SIG-M5 (cell line): ENCODE measurements at regions not wholly inside any gene's neighbourhood (a gene's known extent, or its start where the extent isn't known, plus 50 kb on each side); places are given as distances from the start of the nearest gene placed in this dataset.
"Not testable (repeated sequence)": the region's sequence is repeated elsewhere in the genome, so short reads cannot be mapped to it uniquely, and the experiment has no call there.

Experiments used
- DNase-seq: peaks from one replicate; lab custom pipeline; 2025; lab: John Stamatoyannopoulos, UW

DNA sequence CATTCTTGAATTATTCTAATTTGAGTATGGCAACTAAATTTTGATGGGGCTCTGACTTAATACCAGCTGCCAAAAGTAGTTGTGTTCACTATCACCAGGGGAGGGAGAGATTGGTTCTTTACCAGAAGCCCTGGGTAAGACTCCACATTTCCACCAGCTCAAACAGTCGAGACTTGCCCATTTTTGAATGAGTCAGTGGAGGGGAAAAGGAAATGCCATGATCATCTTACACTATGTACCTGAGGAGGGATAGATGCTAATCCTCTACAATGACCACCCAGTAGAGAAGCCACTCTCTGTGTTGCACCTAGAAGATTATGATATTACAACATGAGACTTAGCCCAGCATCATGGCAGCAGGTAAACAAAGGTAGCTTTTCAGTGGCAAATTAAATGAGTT is 77.0 kb upstream of the SGK1 start:
- no peak for DNase-seq

DNA sequence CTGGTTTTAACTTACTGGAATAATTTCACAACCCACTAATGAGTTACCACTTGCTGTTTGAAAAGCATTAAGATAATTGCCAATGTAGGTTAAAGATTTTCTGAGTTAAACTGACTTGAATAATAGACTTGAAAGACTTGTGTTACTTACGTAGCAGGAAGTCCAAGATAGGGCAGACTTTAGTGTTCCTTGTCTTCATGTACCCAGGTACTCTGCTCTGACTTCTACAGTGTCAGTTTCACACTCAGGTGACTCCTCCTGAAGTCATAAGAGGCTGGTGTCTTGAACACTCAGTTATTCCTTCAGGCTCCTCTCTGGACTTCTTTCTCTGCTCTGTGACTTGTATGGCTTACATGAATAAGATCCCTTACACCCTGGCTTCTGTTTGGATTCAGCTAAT is 76.3 kb upstream of the SGK1 start:
- no peak for DNase-seq

DNA sequence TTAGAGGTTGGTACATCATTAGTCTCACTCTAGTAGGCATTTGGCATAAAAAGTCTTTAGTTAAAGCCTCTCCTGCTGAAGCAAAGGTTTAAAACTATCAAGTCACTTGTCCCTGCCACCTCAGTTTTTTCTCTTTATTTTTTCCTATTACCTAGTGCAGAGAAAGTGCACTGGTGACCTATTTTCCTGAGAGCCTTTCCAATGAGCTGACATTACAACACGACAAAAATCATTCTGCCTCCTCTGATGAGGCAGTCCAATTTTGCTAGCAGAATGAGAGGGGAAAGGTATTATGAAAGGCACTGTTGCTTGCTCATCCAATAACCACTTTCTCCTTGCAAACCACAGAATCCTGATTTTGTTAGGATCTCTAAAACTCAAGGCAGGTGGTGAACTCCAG is 73.3 kb upstream of the SGK1 start:
- no peak for DNase-seq

DNA sequence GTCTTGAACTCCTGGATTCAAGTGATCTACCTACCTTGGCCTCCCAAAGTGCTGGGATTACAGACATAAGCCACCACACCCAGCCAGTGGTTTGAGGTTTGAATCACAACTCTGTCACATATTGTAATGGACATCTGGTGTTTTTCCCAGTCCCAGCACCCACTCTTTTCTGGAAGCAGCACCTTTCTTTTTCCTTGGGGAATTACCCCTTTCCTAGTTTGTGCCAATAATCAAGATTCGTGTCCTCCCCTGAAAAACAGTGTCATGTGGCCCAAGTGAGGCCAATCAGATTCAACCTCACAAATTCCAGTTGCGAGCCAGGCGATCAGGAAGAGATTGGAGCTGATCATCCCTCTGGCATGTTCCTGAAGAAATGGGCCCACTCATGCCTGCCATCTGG is 71.7 kb upstream of the SGK1 start:
- no peak for DNase-seq

DNA sequence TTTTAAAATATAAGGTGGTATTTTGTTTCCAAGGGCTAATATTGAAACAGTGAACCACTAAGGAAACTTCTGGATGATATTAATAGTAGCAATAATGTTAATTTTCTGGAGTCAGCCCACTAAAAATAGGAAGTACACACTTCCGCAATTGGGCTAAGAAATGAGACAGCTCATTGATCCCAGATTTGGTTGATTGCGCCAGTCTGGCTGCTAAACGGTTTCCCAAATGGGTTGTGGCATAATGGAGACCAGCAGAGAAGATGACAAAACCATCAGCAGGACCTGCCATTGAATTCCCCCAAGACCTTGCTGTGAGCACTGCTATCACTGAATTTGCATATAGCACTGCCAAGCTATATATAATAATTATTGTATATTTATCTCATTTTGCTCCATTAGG is 71.2 kb upstream of the SGK1 start:
- peak; percentile 46 for DNase-seq

DNA sequence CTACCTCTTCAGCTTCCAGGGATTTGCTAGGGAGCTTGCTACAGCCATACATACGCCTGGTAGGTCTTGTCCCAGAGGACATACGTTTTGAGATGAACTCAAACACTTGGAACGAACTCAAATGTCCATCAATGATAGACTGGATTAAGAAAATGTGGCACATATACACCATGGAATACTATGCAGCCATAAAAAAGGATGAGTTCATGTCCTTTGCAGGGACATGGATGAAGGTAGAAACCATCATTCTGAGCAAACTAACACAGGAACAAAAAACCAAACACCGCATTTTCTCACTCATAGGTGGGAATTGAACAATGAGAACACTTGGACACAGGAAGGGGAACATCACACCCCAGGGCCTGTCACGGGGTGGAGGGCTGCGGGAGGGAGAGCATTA is 68.6 kb upstream of the SGK1 start:
- not testable (repeated sequence) for DNase-seq

DNA sequence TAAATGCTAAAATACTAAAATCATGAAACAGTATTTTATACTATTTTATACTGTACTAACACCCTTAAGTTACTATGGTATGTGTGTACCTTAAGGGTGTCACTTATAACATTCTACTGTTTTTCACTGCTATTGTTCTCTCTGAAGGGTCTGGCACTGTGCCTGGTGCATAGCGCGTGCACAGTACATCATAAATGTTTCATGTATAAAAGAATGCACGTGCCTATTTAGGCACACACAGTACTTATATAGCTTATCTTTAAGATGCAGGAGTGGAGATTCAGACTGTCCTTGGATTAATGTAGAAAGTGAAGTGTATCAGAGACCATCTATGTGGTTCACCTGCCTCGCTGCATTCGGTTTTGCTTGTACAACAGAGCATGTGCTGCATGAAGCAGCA is 64.0 kb upstream of the SGK1 start:
- no peak for DNase-seq

DNA sequence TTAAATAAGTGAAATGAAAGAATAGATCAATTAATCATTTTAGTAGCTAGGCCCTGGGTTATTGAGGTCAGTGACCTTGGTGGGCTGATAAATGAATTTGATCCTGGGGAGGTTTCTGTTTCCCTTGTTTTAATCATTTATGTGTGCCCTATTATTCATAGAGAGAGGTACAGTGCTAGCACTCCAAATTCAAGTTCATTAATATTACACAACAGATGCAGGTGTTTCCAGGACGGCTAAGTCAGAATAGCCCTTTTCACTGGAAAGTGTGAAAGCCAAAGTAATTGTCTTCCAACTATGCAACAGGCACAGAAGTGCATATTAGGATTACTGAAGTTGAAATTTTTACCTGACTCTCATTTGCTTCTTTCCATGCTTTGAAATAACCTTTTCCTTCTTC is 61.7 kb upstream of the SGK1 start:
- DNase-seq, result no peak

DNA sequence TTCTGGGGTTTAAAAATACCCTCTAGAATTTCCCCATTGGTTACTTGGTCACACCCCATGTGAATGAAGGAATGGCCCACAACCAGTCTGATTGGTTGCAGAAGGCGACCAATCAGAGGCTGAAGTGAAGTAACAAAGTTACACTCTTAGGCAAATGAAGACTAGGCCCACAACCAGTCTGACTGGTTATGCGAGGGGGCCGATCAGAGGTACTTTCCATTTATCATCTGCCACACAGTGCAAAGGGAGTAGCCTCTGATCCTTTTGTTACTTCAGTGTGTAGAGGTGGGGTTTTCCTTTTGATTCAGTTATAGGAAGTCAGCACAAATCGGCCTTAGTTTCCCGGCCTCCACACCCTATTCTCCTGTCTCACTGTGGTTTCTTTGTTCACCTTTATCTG is 61.2 kb upstream of the SGK1 start:
- DNase-seq, result no peak

DNA sequence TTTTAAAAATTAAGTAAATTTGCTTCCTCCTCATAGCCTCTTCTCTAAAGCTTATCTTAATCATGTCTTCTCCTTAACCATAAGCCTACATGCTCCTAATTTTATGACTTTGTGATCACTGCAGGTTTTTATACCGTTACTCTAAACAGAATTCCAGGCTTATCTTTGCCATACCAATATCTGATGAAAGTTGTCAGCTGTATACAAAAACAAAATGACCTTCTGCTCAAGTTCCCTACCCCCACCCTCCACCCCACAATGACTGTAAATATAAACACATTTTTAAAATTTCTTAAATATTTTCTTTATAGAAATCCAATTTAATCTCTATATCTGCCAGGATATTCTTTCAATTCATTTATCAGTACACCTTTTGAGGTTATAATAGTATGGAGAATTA is 60.5 kb upstream of the SGK1 start:
- DNase-seq, result no peak

DNA sequence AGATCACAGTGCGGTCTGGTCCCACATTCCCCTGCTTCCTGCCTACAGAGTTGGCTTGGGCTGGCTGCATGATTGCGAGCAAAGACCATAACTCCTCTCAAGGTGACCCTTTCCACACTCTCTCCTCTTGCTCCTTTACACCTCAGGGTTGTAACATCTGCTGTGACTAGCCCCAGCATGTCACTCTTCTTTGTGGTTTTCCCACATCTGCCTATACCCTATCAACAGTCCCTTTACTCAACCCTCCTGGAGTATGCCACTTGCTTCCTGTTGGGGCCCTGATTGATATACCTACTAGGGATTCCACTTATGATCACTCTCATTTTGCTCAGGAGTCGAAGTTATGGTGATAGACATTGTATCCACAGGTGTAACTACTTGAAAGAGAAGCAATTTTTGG is 58.9 kb upstream of the SGK1 start:
- DNase-seq, result no peak

DNA sequence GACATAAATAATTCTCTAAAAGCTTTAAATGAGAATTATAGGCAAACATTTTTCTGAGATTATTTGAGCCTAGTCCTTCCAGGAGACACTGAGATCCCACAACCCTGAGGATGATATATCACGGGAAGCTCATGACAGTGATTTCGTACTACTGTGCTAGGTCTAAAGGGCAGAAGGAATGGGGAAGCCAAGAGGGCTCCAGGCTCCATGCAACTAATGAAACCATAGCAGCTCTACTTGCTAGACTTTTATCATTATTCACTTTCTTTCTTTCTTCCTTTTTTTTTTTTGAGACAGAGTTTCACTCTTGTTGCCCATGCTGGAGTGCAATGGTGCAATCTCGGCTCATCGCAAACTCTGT is 57.3 kb upstream of the SGK1 start:
- no peak for DNase-seq

DNA sequence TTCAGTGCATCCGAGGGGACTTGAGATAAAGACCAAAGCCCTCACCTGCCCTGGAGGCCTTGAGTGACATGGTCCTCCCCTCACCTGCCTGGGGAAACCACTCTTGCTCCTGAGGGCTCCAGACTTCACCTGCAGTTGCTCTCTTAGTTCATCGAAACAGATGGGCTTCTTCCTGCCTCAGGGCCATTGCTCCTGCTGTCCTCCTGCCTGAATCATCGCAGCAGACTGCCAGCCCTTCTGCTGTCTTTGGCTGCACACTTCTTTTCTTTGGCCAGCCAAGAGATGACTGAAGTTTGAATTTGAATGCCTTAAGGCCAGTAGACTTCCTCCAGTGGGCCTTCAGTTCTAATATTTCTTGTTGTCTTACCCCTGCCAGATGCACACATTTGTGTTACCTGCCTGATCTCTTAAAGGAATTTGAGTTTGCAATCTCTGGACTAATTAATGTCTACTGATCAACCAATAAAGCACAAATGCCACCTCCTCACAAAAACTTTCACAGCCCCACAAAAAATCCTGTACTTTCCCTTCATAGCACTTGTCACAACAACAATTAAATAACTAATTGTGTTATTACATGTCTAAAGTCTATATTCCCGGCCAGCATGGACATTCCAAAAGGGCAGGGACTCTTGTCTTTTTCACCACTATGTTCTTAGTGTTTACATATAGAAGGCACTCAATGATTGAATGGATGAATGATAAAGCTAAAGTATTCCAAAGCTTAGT is 56.7 kb upstream of the SGK1 start:
- no peak for DNase-seq

DNA sequence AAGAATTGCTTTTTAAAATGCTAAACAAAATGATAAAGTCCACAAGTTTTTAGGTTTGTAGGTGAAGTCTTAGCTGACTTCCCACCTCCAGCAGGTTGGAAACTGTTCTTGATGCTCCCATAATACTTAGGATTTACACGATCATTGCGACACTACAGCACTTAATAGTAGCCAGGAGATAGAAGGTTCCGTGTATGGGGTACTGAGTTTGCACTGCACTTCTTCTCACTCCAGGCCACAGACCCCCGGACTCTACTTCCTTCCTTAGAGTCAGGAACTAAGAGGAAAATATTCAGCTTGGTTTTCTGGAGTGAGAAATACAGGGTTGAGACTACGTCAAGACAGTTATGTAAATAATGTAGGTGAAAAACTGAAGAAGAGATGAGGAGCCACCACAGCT is 56.1 kb upstream of the SGK1 start:
- DNase-seq, result no peak

DNA sequence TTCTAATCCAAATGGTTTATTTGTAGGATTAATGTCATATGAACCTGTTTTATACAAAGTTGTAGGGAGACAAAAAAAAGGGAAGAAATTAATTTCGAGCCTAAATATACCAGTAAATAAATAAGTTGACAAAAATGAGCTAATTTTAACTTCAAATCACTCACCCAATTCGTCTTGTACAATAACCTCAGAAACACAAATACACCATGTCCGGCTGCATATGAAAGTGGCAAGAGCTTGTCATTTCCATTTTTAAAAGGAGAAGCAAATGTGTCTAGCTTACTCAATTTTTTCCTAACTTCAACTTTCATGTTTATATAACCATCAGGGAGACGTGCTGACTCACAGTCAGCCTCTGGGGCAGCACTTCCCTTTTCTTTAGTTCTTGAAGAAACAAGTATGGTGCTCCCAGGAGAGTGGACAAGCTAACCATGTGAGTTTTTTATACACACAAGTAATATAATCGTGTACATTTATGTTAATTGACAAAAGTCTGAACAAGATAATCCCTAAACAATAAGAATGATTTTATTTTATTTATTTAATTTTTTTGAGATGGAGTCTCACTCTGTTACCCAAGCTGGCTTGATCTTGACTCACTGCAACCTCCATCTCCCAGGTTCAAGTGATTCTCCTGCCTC is 55.5 kb upstream of the SGK1 start:
- peak; percentile 92 for DNase-seq

DNA sequence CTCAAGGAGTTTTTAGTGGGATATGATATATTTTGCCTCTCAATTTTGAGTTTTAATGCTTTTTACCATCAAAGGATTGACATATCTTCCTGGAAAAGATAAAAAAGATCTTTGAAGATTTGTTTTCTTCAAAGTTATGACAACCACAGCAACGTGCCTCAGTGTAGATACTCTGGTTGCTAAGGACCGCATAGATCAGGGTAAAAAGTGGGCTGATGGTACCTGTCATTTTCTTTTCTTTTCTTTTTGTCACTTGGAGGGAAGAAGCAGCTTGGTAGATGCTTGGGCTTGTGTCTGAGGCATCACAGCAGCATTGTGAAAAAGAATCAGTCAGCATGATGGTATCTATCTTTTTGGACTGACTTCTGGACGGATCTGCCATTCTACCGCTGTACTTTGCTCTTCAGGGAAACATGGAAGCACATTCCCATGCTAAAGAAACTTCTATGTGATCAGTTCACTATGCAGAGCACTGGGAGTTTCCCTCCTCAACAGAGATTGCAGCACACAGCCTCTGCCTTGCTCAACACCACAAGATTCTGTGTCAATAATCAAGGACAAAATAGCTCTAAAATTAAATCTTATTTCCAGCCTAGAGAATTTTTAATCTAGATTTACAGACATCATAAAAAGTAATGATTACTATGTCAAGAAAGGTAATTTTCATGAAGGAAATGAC is 54.8 kb upstream of the SGK1 start:
- no peak for DNase-seq

DNA sequence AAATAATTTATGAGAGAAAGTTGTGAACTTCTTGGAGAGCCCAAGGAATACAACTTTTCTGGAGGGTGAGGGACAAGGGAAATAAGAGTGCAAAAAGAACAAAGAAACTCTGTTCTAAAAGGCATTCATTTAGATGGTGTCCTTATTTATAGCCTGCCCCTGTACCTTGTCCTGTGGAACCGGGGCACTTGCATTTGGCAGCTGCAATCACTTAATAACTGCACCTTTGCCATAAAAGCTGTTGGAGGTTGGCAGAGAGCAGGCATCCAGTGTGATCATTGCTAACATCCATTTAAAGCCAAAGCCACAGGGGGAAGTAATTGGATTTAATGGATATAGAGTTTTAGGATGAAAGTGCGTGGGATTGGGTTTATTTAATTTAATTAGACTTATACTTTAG is 50.8 kb upstream of the SGK1 start:
- DNase-seq, result no peak
